HEK293T (cell line): ENCODE measurements at regions not wholly inside any gene's neighbourhood (a gene's known extent, or its start where the extent isn't known, plus 50 kb on each side); places are given as distances from the start of the nearest gene placed in this dataset.

Experiments
- CTCF ChIA-PET: fragments of 350-600 bp; formaldehyde crosslinking; extraction: SDS; loops from one replicate; lab custom pipeline; 2021; ENCODE audit warnings: antibody characterized with exemption, inconsistent platforms; lab: Yijun Ruan, JAX
- POLR2A ChIA-PET: fragments of 350-600 bp; formaldehyde crosslinking; extraction: SDS; loops from one replicate; lab custom pipeline; 2020; ENCODE audit warnings: antibody characterized with exemption, inconsistent platforms; lab: Yijun Ruan, JAX
- DNase-seq: peaks from one replicate; pipeline ENCODE4 v3.0.0; 2012; ENCODE audit warnings: mixed read lengths; ENCODE audit errors: extremely low spot score
- ARNT ChIP-seq: fragments of 450-650 bp; IDR thresholded peaks from 2 replicates; pipeline ENCODE4 v1.6.1; 2017; ENCODE audit warnings: mild to moderate bottlenecking
- BHLHE40 ChIP-seq: fragments of 450-650 bp; IDR thresholded peaks from 2 replicates; pipeline ENCODE4 v1.6.1; 2016; ENCODE audit warnings: mild to moderate bottlenecking, moderate library complexity, borderline replicate concordance
- CTBP1 ChIP-seq: fragments of 450-650 bp; IDR thresholded peaks from 2 replicates; pipeline ENCODE4 v1.6.1; 2016; ENCODE audit warnings: borderline replicate concordance
- ELF4 ChIP-seq: fragments of 450-650 bp; IDR thresholded peaks from 2 replicates; pipeline ENCODE4 v1.6.1; 2017; ENCODE audit warnings: antibody characterized with exemption
- FOXA1 ChIP-seq: fragments of 450-650 bp; IDR thresholded peaks from 2 replicates; pipeline ENCODE4 v1.6.1; 2016; ENCODE audit warnings: mild to moderate bottlenecking
- FOXK2 ChIP-seq: fragments of 450-650 bp; IDR thresholded peaks from 2 replicates; pipeline ENCODE4 v1.6.1; 2016; ENCODE audit warnings: mild to moderate bottlenecking
- FOXM1 ChIP-seq: fragments of 450-650 bp; IDR thresholded peaks from 2 replicates; pipeline ENCODE4 v1.6.1; 2017; ENCODE audit warnings: mild to moderate bottlenecking, borderline replicate concordance
- HDGF ChIP-seq: fragments of 450-650 bp; IDR thresholded peaks from 2 replicates; pipeline ENCODE4 v1.6.1; 2017; ENCODE audit warnings: antibody characterized with exemption, borderline replicate concordance
- L3MBTL2 ChIP-seq: fragments of 450-650 bp; conservative IDR thresholded peaks from 2 replicates; pipeline ENCODE4 v1.6.1; 2016; ENCODE audit warnings: mild to moderate bottlenecking
- LEF1 ChIP-seq: fragments of 450-650 bp; IDR thresholded peaks from 2 replicates; pipeline ENCODE4 v1.6.1; 2017; ENCODE audit warnings: mild to moderate bottlenecking, borderline replicate concordance
- NFRKB ChIP-seq: fragments of 450-650 bp; IDR thresholded peaks from 2 replicates; pipeline ENCODE4 v1.6.1; 2016; ENCODE audit warnings: mild to moderate bottlenecking, moderate library complexity
- SP1 ChIP-seq: fragments of 450-650 bp; IDR thresholded peaks from 2 replicates; pipeline ENCODE4 v1.6.1; 2017
- SUZ12 ChIP-seq: fragments of 450-650 bp; IDR thresholded peaks from 2 replicates; pipeline ENCODE4 v1.6.1; 2016; ENCODE audit warnings: mild to moderate bottlenecking
- TARDBP ChIP-seq: fragments of 450-650 bp; IDR thresholded peaks from 2 replicates; pipeline ENCODE4 v1.6.1; 2016
- ZNF384 ChIP-seq: fragments of 450-650 bp; IDR thresholded peaks from 2 replicates; pipeline ENCODE4 v1.6.1; 2016
- TF ChIP-seq, protein P1 (sequence below): fragments of 450-650 bp; IDR thresholded peaks from 2 replicates; pipeline ENCODE4 v1.6.1; 2016

DNA sequence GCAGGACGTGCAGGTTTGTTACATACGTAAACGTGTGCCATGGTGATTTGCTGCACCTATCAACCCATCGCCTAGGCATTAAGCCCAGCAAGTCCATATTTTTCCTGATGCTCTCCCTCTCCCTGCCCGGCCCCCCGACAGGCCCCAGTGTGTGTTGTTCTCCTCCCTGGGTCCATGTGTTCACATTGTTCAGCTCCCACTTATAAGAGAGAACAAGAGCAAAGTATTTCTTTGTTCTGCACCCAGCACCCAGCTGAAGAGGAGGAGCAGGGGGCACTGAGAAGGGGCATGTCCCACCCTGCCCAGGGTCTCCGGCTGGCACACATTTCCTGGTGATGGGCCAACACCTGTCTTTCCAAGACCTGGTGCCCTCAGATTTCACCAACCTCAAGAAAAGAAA lies 251.1 kb upstream of the ARID1B start:
- POLR2A ChIA-PET: no interaction called here
- DNase-seq: no peak
- CTCF ChIA-PET: no interaction called here
- TF ChIP-seq LEF1 (no peak), ZNF384 (no peak), ELF4 (no peak), CTBP1 (no peak), FOXK2 (no peak), FOXM1 (no peak), NFRKB (no peak), L3MBTL2 (no peak), TARDBP (no peak)
- TF ChIP-seq, protein P1, sequence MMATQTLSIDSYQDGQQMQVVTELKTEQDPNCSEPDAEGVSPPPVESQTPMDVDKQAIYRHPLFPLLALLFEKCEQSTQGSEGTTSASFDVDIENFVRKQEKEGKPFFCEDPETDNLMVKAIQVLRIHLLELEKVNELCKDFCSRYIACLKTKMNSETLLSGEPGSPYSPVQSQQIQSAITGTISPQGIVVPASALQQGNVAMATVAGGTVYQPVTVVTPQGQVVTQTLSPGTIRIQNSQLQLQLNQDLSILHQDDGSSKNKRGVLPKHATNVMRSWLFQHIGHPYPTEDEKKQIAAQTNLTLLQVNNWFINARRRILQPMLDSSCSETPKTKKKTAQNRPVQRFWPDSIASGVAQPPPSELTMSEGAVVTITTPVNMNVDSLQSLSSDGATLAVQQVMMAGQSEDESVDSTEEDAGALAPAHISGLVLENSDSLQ: no peak

GRCh38 chr6:156525541-156525940 lies 251.6 kb upstream of the ARID1B start:
- POLR2A ChIA-PET: no interaction called here
- CTCF ChIA-PET: no interaction called here
- no peak for DNase-seq
- TF ChIP-seq HDGF: no peak
- no peak for TF ChIP-seq ELF4
- no peak for TF ChIP-seq NFRKB
- no peak for TF ChIP-seq ARNT

GRCh38 chr6:156519940-156520339 lies 257.2 kb upstream of the ARID1B start:
- TF ChIP-seq ARNT (no peak), SP1 (no peak), NFRKB (no peak), CTBP1 (no peak), SUZ12 (no peak), FOXM1 (no peak), BHLHE40 (no peak)
- TF ChIP-seq, protein P1: no peak
- ChIA-PET POLR2A (no interaction called here), CTCF (no interaction called here)
- DNase-seq: no peak

DNA sequence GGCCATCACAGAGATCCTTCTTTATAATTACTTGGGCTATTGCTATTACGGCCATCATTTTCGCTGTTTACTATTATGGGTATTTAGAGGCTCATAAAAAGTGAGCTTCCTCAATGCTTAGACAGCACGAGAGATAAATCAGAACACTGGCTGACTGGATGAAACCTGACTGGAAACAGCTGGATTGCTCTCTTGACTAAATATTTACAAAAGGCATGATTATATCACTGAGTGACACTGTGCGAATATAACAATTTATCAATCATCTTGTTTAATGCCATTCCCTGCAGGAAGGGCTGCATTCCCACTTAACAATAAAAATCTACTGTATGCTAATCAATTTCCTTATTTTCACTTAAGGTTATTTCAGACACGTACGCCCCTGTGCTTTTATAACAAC lies 260.1 kb upstream of the ARID1B start:
- ChIA-PET CTCF (no interaction called here), POLR2A (no interaction called here)
- TF ChIP-seq ZNF384: no peak
- TF ChIP-seq L3MBTL2: no peak
- TF ChIP-seq, protein P1: peak; percentile 78
- no peak for TF ChIP-seq FOXK2
- no peak for TF ChIP-seq ARNT
- no peak for TF ChIP-seq FOXM1
- TF ChIP-seq NFRKB: no peak
- no peak for TF ChIP-seq FOXA1
- no peak for DNase-seq

DNA sequence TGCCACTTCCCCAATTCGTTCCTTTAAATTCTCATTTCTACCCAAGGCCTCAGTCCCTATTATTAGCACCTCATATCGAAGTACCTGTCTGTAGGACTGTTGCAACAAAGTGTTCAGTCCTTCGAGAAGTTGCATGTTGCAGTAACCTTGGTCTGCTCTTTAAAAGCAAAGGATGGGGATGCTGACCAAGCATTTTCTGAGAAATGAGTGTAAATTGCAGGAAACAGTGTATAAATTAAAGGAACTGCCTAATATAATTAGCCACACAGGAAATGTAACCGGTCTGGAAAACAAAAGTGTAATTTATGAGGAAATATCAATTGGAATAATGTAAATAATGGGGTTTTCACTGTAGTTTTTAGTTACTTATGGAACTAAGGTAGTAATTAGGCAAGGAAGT lies 261.9 kb upstream of the ARID1B start:
- ChIA-PET CTCF (no interaction called here), POLR2A (no interaction called here)
- no peak for DNase-seq
- no peak for TF ChIP-seq TARDBP
- no peak for TF ChIP-seq LEF1
- no peak for TF ChIP-seq FOXK2
- TF ChIP-seq SUZ12: no peak
- no peak for TF ChIP-seq CTBP1
- TF ChIP-seq SP1: no peak
- no peak for TF ChIP-seq FOXM1
- TF ChIP-seq, protein P1: no peak
- TF ChIP-seq HDGF: no peak
- no peak for TF ChIP-seq NFRKB
- no peak for TF ChIP-seq ELF4
- no peak for TF ChIP-seq ARNT
- no peak for TF ChIP-seq FOXA1
- TF ChIP-seq ZNF384: no peak

DNA sequence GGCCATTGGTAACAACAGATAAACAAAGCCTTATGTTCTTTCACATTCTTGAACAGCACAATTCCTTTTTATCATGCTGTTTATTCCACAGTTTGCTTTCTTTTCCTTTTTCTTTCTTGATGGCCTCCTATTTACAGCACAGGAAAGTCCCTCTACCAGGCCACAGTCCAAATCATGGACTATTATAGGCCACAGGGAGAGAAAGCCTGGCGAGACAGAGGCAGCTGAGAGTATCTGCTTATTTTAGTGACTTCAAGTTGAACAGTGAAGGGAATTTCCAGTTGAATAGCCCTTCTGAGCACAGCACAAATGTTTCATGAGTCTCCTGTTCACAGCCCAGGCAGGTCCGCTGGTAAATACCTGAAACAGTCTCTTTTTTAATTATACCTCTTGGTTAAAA lies 263.7 kb upstream of the ARID1B start:
- no peak for DNase-seq
- TF ChIP-seq FOXM1 (no peak), ELF4 (no peak), HDGF (no peak)
- CTCF ChIA-PET: no interaction called here
- POLR2A ChIA-PET: no interaction called here

- TF ChIP-seq L3MBTL2: no peak
- TF ChIP-seq BHLHE40: no peak
- TF ChIP-seq FOXA1: no peak
- TF ChIP-seq, protein P1: no peak
- POLR2A ChIA-PET: no interaction called here
- CTCF ChIA-PET: no interaction called here
- DNase-seq: no peak
Observed at GRCh38 chr6:156511570-156511969, 265.6 kb upstream of the ARID1B start.
